22Rv1 (cell line): ENCODE measurements at regions not wholly inside any gene's neighbourhood (a gene's known extent, or its start where the extent isn't known, plus 50 kb on each side); places are given as distances from the start of the nearest gene placed in this dataset.

ENCODE experiments used
- H3K27ac ChIP-seq: fragments of 450-650 bp; 2 replicates; pipeline ENCODE4 v1.5.1; 2017
- ZFX ChIP-seq: fragments of 450-650 bp; IDR thresholded peaks from 2 replicates; pipeline ENCODE4 v1.6.1; 2017; ENCODE audit warnings: antibody characterized with exemption, borderline replicate concordance
- TF ChIP-seq, protein P1 (sequence below): fragments of 450-650 bp; IDR thresholded peaks from 2 replicates; pipeline ENCODE4 v1.5.1; 2017; ENCODE audit warnings: mild to moderate bottlenecking

DNA sequence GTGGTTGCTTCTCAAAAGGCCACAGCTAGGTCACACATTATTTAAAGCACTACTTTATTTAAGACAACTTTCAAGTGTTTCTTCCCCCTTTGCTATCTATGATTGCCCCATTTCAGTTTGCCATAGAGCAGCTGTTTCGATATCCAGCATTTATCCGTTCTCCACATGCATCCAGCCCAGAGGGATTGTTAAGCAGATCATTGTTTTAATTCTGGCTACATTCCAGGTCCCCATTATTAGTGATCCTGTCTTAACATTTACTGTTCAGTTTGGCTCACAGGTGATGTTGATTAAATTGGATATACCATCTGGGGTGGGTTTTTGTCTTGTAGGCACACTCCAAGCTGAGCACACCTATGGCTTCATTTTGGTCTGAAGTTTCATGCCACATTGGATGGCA is 638.7 kb downstream of the ZEB2 start:
- H3K27ac ChIP-seq, result no peak overlapping the region
- no peak for TF ChIP-seq ZFX
- TF ChIP-seq, protein P1, sequence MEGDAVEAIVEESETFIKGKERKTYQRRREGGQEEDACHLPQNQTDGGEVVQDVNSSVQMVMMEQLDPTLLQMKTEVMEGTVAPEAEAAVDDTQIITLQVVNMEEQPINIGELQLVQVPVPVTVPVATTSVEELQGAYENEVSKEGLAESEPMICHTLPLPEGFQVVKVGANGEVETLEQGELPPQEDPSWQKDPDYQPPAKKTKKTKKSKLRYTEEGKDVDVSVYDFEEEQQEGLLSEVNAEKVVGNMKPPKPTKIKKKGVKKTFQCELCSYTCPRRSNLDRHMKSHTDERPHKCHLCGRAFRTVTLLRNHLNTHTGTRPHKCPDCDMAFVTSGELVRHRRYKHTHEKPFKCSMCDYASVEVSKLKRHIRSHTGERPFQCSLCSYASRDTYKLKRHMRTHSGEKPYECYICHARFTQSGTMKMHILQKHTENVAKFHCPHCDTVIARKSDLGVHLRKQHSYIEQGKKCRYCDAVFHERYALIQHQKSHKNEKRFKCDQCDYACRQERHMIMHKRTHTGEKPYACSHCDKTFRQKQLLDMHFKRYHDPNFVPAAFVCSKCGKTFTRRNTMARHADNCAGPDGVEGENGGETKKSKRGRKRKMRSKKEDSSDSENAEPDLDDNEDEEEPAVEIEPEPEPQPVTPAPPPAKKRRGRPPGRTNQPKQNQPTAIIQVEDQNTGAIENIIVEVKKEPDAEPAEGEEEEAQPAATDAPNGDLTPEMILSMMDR, result no peak

DNA sequence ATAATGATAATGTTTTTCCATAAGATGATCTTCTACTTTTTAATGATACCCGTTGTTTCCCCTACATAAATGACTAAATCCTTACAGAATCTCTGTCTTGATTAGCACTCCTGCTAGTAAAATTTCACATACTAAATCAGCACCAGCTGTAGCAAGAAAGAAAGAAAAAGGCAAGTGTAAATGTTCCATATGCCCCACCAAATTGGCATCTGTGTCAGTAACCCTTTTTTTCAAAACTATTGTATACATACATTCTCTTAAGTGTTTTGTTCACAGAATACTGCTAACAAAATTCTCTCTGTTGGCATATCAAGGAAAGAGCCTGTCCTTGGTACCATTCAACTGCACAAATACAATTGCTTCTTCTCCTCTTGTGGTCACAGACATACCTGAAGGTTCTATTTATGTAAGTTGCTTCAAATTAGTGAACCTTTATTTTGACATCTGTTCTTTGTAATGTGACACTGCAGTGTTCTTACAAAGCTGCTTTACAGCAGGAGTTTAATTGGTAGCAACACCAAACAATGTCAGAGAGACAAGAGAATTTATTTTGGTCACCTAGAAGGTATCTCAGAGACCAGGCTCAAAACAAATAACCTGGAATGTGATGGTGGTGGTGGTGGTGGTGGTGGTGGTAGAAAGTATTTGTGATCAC is 641.9 kb downstream of the ZEB2 start:
- no peak for TF ChIP-seq ZFX
- TF ChIP-seq, protein P1, result no peak
- no peak overlapping the region for H3K27ac ChIP-seq

DNA sequence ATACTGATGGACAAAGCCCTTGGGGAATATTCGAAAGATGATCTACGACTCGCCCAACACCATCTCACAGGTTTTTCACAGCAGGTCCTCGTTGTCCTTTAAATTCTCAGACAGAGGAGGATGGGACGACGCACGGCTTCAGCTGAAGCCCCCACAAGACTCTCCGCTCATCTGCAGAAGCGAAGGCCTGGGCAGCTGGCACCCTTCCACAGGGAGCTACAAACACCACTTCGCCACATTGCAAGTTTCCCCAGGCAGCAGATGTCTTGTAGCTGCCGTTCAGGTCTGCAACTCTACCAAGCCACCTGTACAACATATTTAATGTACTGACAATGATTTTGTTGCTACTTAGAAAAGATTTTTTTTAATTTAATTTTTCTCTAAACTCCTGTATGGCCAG is 642.9 kb downstream of the ZEB2 start:
- TF ChIP-seq, protein P1, result no peak
- TF ChIP-seq ZFX, result no peak
- no peak overlapping the region for H3K27ac ChIP-seq

DNA sequence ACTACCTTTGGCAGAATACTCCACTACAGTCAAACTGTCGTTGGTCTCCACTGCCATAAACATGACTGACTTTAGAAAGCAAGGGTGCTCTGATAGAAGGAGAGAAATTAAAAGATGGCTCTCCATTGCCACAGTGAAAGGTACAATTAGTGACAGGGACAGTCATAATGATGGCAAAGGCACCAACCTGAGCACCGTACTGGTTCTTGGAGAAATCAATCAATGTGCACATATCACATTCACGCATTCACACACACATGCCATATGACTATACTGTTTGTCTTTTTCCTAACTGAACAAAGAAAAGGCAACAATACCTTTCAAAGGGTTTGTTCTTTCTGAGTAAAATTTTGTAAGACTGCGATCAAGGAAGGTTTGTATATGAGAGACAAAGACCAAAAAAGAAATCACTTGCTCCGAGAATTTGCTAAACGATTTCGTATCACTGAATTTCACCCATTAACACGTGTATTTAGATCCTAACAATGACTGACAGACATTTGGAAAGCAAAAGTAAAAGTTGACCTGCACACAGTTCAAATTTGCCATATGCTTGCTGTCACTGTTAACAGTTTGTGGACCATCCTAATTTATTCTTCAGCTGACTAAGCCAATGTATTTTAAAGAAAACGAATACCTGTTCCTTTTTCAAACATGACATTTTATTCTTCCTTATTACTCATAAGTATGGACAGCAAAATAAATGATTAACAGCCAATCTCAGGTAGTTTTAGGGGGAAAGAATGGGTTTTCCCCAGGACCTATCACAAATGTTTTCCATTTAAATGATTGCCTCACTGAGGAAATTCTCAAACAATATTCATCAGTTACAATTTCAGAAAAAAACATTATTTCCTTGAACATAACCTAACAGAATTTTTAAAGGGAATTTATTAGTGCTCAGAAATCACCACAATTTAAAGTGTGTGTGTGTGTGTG is 644.4 kb downstream of the ZEB2 start:
- TF ChIP-seq, protein P1, result no peak
- TF ChIP-seq ZFX, result no peak
- H3K27ac ChIP-seq, result no peak overlapping the region

DNA sequence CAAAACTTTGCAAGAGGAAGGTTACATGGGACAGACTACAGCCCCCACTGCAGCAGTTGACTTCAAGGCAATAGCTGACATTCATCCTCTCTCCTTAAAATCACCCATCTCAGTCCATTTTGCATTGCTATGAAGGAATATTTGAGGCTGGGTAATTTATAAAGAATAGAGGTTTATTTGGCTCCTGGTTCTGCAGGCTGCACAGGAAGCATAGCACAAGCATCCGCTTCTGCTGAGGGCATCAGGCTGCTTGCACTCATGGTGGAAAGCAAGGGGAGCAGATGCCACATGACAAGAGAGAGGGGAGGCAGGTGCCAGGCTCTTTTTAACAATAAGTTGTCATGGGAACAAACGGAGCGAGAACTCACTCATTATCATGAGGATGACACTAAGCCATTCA is 646.0 kb downstream of the ZEB2 start:
- H3K27ac ChIP-seq, result no peak overlapping the region
- TF ChIP-seq, protein P1, result no peak
- TF ChIP-seq ZFX, result no peak

DNA sequence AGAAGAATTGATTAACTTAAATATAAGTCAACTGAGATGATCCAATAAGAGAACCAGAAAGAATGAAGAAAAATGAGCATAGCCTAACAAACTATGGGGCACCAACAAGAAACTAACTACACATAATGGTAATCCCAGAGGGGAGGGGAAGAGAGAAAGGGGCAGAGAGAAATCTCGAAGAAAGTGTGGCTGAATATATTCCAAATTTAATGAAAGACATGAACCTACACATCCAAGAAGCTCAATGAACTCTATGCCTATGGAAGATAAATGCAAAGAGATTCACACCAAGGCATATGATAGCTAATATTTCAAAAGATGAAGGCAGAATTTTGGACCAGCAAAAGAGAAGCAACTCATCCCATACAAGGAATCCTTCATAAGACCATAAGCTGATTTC is 649.2 kb downstream of the ZEB2 start:
- TF ChIP-seq, protein P1, result no peak
- TF ChIP-seq ZFX, result no peak
- H3K27ac ChIP-seq, result no peak overlapping the region

DNA sequence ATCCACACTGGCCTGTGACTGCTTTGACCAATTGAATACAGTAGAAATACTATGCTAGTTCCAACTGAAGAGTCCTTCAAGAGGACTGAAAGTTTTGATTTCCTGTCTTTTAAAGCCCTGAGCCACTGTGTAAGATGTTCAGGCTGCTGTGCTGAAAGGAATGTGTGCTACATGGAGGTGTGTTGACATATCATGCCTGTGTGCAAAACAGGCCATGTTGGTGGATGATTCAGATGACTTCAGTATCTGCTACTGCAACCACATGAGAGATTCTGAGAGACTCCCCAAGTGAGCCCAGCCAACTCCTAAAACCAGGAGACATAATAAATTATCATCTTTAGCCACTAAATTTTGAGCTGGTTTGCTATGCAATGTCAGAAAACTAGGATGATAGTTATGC is 662.9 kb downstream of the ZEB2 start:
- H3K27ac ChIP-seq, result no peak overlapping the region
- TF ChIP-seq, protein P1, result no peak
- TF ChIP-seq ZFX, result no peak
